Ovary (tissue), 7 donors: ENCODE measurements at regions not wholly inside any gene's neighbourhood (a gene's known extent, or its start where the extent isn't known, plus 50 kb on each side); places are given as distances from the start of the nearest gene placed in this dataset.

Experiments
- DNase-seq, 5 donors: peaks; one replicate each; pipeline ENCODE4 v3.0.0-alpha.2; 2019 to 2020
- H3K27ac ChIP-seq, 2 donors: fragments of 200-600 bp; one replicate each; pipeline versions ENCODE4 v1.5.1 to v1.8.0; 2019 to 2022
- H3K27me3 ChIP-seq: fragments of 200-600 bp; one replicate; pipeline ENCODE4 v1.8.0; 2022
- H3K36me3 ChIP-seq: fragments of 200-600 bp; sonication (generic); one replicate; pipeline ENCODE4 v1.5.1; 2019
- H3K4me1 ChIP-seq: one replicate; pipeline ENCODE4 v1.8.1; 2013; ENCODE audit warnings: mild to moderate bottlenecking, moderate library complexity; ENCODE audit not compliant: insufficient read depth
- H3K4me3 ChIP-seq: fragments of 200-600 bp; sonication (generic); one replicate; pipeline ENCODE4 v1.5.1; 2017
- H3K9me3 ChIP-seq, 2 donors: fragments of 200-600 bp in 1 of 2; sonication (generic) in 1 of 2; one replicate each; pipeline versions ENCODE4 v1.5.1 to v1.8.1; 2013 to 2019; ENCODE audit warnings: mild to moderate bottlenecking in 1 of 2, moderate library complexity in 1 of 2
- CTCF ChIP-seq, 3 donors: fragments of 450-650 bp in 2 of 3; fragments of 200-600 bp in 1 of 3; IDR thresholded peaks; one replicate each; pipeline versions ENCODE4 v1.5.1 to v1.8.0; 2016 to 2022; ENCODE audit warnings: antibody characterized with exemption in 3 of 3, mild to moderate bottlenecking in 1 of 3
- EP300 ChIP-seq: sonication (generic); formaldehyde crosslinking; IDR thresholded peaks from one replicate; pipeline ENCODE4 v1.6.1; 2017; ENCODE audit warnings: antibody characterized with exemption
- POLR2A ChIP-seq: fragments of 450-650 bp; IDR thresholded peaks from one replicate; pipeline ENCODE4 v1.6.1; 2017; ENCODE audit warnings: antibody characterized with exemption, mild to moderate bottlenecking, moderate library complexity
- WGBS, 3 donors: extraction: QIAGEN DNeasy Blood & Tissue Kit in 1 of 3; methylation state at CpG; one replicate each; pipeline versions ENCODE4 v1.1.5 to v1.1.7; 2013 to 2017; 5-methylcytosine and 5-hydroxymethylcytosine counted together
- intact Hi-C, 4 donors: fragments of 100-400 bp; cut with DNase I; formaldehyde crosslinking; loops; one replicate each; pipeline versions ENCODE4 v1.11.0 to v1.15.1; 2022 to 2023
- donor health status: DM: no; HTN: no; CAD: no; lungs with moderate emphysema.
- donor health status: DM: no; HTN: no; CAD: no.
- donor health status: Bipolar disorder and iron deficiency.
- donor health status: DM: no; HTN: no; CAD: no.
- donor health status: DM: yes; HTN: yes; CAD: no.

- Histone ChIP-seq H3K4me3 (no peak overlapping the region), H3K36me3 (no peaks in the 10 kb centered on the region), H3K4me1 (no peaks in the 10 kb centered on the region), H3K27ac (no peak overlapping the region), H3K9me3 (no peaks in the 10 kb centered on the region), H3K27me3 (no peaks in the 10 kb centered on the region)
- WGBS, 3 donors, result 31 to 55% (median 42%) methylated on average over 10 of the region's 10 CpGs
- no peak for DNase-seq
- TF ChIP-seq EP300 (no peak), CTCF (IDR thresholded peaks at IDR 0.05) (no peak), POLR2A (no peak)
- intact Hi-C loops, result no loop called here
Measured at GRCh38 chr20:19079536-19080299, 132.7 kb upstream of the SLC24A3 start.

GRCh38 chr20:19081937-19082336 lies 130.5 kb upstream of the SLC24A3 start:
- Histone ChIP-seq H3K36me3 (no peaks in the 10 kb centered on the region), H3K4me3 (no peak overlapping the region), H3K27me3 (no peaks in the 10 kb centered on the region), H3K9me3 (no peaks in the 10 kb centered on the region), H3K27ac (no peak overlapping the region), H3K4me1 (no peaks in the 10 kb centered on the region)
- no peak for DNase-seq
- intact Hi-C loops, result no loop called here
- 69 to 85% (median 81%) methylated on average over 1 of the region's 1 CpG for WGBS, 3 donors
- TF ChIP-seq POLR2A, result no peak
- TF ChIP-seq CTCF (IDR thresholded peaks at IDR 0.05), result no peak
- TF ChIP-seq EP300, result no peak

- H3K4me3 ChIP-seq, result no peak overlapping the region
- WGBS, 3 donors, result 81 to 84% (median 83%) methylated on average over 8 of the region's 8 CpGs
- DNase-seq, result no peak
Measured at GRCh38 chr20:19083136-19083621, 129.3 kb upstream of the SLC24A3 start.

GRCh38 chr20:19090332-19090731 lies 122.1 kb upstream of the SLC24A3 start:
- no peak for TF ChIP-seq POLR2A
- no peak for TF ChIP-seq EP300
- no peak for TF ChIP-seq CTCF (IDR thresholded peaks at IDR 0.05)

More at GRCh38 chr20:19083136-19083621, 129.3 kb upstream of the SLC24A3 start:
- no peak overlapping the region for H3K27ac ChIP-seq
- no peaks in the 10 kb centered on the region for H3K4me1 ChIP-seq
- intact Hi-C loops, result no loop called here
- H3K36me3 ChIP-seq, result no peaks in the 10 kb centered on the region
- no peaks in the 10 kb centered on the region for H3K27me3 ChIP-seq
- no peaks in the 10 kb centered on the region for H3K9me3 ChIP-seq
- no peak for TF ChIP-seq EP300
- no peak for TF ChIP-seq POLR2A
- TF ChIP-seq CTCF (IDR thresholded peaks at IDR 0.05), result no peak

More at GRCh38 chr20:19090332-19090731, 122.1 kb upstream of the SLC24A3 start:
- Histone ChIP-seq H3K36me3 (no peaks in the 10 kb centered on the region), H3K9me3 (no peaks in the 10 kb centered on the region), H3K27ac (no peak overlapping the region), H3K4me3 (no peak overlapping the region), H3K4me1 (no peaks in the 10 kb centered on the region), H3K27me3 (no peaks in the 10 kb centered on the region)
- intact Hi-C loops, result no loop called here
- no peak for DNase-seq
- 76 to 81% (median 76%) methylated on average over 5 of the region's 5 CpGs for WGBS, 3 donors
